Activated CD4-positive, alpha-beta T cell treated with anti-CD3 and anti-CD28 coated beads for 36 hours (primary cell): ENCODE measurements at regions not wholly inside any gene's neighbourhood (a gene's known extent, or its start where the extent isn't known, plus 50 kb on each side); places are given as distances from the start of the nearest gene placed in this dataset.

Experiments
- ATAC-seq: fragments of 200-7000 bp; cut with Tn5 transposase; one replicate; pipeline ENCODE4 v1.10.0; 2021; ENCODE audit warnings: mild to moderate bottlenecking, moderate library complexity
- CTCF ChIA-PET: fragments of 350-600 bp; sonication (Branson Sonifier 250); formaldehyde crosslinking; loops from one replicate; lab custom pipeline; 2021; ENCODE audit warnings: antibody characterized with exemption; lab: Charles Lee
- POLR2A ChIA-PET: fragments of 350-600 bp; sonication (Branson Sonifier 250); formaldehyde crosslinking; loops from one replicate; lab custom pipeline; 2021; ENCODE audit warnings: antibody characterized with exemption, inconsistent platforms; lab: Charles Lee
- DNase-seq: peaks from one replicate; pipeline ENCODE4 v3.0.0-alpha.2; 2020
- H3K27ac Mint-ChIP-seq: one replicate; pipeline ENCODE4 v1.8.0; 2021; ENCODE audit warnings: mixed read lengths
- H3K27me3 Mint-ChIP-seq: one replicate; pipeline ENCODE4 v1.8.0; 2021; ENCODE audit warnings: mixed read lengths
- H3K36me3 Mint-ChIP-seq: one replicate; pipeline ENCODE4 v1.8.0; 2021; ENCODE audit warnings: low read depth, mixed read lengths
- H3K4me1 Mint-ChIP-seq: one replicate; pipeline ENCODE4 v1.8.0; 2021; ENCODE audit warnings: mixed read lengths
- H3K4me3 Mint-ChIP-seq: one replicate; pipeline ENCODE4 v1.8.0; 2021; ENCODE audit warnings: mild to moderate bottlenecking, moderate library complexity, mixed read lengths
- H3K9me3 Mint-ChIP-seq: one replicate; pipeline ENCODE4 v1.8.0; 2021; ENCODE audit warnings: low read depth, mixed read lengths
- intact Hi-C, 2 experiments: fragments of 100-400 bp; cut with DNase I in 1 of 2; cut with micrococcal nuclease in 1 of 2; formaldehyde crosslinking; loops; one replicate each; pipeline versions ENCODE4 v1.14.2 to v1.15.1; 2022 to 2024; cut with DNase I, micrococcal nuclease

DNA sequence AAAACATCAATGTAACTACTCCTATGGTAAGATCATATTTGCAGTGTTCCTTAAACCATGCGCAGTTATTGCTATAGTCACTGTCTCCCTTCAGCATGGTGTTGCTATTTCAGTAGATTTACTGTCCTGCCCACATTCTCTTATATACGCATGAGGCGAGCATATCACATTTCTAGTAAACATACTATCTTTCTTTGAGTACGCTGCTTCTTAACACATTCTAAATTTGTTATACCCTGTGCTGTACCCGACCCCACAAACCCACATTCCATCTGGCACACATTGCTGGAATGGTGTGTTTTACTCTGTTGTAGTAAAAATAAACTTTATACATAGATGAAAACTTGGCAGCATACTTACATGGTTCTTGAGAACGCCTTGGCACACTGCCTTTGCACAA is 163.3 kb downstream of the QPCT start:
- Mint-ChIP-seq H3K36me3 (no peaks in the 10 kb centered on the region), H3K9me3 (no peaks in the 10 kb centered on the region), H3K4me1 (no peaks in the 10 kb centered on the region), H3K4me3 (no peak overlapping the region), H3K27me3 (peaks cover 2% of the 10 kb centered on the region), H3K27ac (no peak overlapping the region)
- POLR2A ChIA-PET = no interaction called here
- DNase-seq (no peak), ATAC-seq (no peak)
- intact Hi-C loops = no loop called here
- CTCF ChIA-PET = interaction anchor here (1.0 kb wide), 1 partner anchor 112 kb away, joined by 3 read pairs; no protein-coding TSS in a partner anchor

DNA sequence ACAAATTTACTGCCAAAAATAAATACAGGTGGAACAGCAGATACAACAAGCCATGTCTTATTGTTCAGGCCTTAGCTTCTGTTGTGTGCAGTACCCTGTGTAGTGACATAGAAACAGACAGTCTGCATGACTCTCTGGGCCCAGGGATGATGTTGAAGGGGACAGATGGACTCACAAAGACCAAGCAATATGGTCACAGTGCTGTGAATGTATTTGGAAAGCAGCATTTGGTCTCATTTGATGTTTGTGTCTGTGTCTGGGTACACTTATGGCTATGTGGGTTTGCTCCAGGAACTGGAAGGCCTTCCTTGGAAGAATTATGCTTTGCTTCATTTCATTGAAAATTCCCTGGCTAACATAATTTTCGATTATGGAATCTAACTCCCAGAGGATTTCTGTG is 158.5 kb downstream of the CDC42EP3 start:
- Mint-ChIP-seq H3K27me3 (no peaks in the 10 kb centered on the region), H3K27ac (no peak overlapping the region), H3K4me1 (no peaks in the 10 kb centered on the region), H3K9me3 (no peaks in the 10 kb centered on the region), H3K4me3 (no peak overlapping the region), H3K36me3 (no peaks in the 10 kb centered on the region)
- DNase-seq (no peak), ATAC-seq (no peak)
- POLR2A ChIA-PET = no interaction called here
- CTCF ChIA-PET = no interaction called here
- intact Hi-C loops = no loop called here

DNA sequence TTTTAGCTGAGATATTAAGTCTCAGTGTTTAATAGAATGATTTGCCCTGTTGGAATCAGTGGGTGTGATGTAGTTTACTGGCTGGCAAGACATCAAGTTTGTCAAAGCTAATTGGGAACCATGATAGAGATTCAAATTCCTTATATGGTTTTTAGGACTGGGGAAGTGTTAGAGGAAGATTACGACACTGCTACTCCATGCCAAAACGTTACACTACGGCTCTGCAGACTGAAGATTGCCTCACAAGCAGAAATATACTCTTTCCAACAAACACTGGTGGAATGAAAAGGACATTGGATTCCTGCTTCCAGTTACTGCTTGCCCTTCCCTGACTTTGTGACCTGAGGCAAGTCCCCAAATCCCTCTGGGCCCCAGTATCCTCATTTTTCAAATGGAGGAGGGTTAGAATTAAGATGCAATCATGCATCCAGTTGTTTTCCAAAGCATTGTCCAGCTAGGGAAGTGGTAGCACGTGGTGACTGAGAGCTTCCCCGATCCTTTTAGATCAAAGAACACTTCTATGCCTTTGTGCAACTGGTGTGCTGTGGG is 147.6 kb downstream of the CDC42EP3 start:
- Mint-ChIP-seq H3K36me3 (no peaks in the 10 kb centered on the region), H3K27ac (no peak overlapping the region)

DNA sequence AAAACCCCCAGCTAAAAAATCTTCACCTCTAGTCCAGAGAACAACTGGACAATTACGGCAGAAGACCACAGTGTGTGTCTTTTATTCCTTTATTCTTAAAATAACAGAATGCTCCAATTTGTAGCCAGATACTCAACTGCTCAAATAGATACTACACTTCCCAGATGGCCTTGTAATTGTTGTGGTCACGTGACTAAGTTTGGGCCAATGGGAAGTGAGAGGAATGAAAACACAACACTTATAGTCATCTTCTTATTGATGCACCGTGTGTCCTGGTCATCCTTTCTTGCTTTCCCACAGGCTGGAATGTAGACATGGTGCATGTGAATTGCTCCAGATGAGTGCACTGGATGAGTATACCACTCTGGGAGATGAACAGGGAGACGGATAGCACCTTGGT is 145.1 kb downstream of the CDC42EP3 start:
- Mint-ChIP-seq H3K36me3 (no peaks in the 10 kb centered on the region), H3K9me3 (no peaks in the 10 kb centered on the region), H3K27ac (no peak overlapping the region), H3K4me3 (no peak overlapping the region), H3K27me3 (no peaks in the 10 kb centered on the region), H3K4me1 (no peaks in the 10 kb centered on the region)
- DNase-seq (no peak), ATAC-seq (no peak)
- POLR2A ChIA-PET = no interaction called here
- CTCF ChIA-PET = no interaction called here
- intact Hi-C loops = no loop called here

More for the DNA sequence above, 147.6 kb downstream of the CDC42EP3 start:
- intact Hi-C loops = loop anchor here in 1 of 2 experiments (2.0 kb wide), 1 partner anchor 21 kb away; no protein-coding TSS in a partner anchor
- Mint-ChIP-seq H3K4me1 (no peaks in the 10 kb centered on the region), H3K9me3 (no peaks in the 10 kb centered on the region), H3K27me3 (no peaks in the 10 kb centered on the region), H3K4me3 (no peak overlapping the region)
- ChIA-PET POLR2A (no interaction called here), CTCF (interaction anchor here (0.6 to 3.0 kb wide), 6 partner anchors 10 to 367 kb away, joined by 3 to 11 read pairs (median 4); no protein-coding TSS in a partner anchor)
- ATAC-seq (no peak), DNase-seq (no peak)

DNA sequence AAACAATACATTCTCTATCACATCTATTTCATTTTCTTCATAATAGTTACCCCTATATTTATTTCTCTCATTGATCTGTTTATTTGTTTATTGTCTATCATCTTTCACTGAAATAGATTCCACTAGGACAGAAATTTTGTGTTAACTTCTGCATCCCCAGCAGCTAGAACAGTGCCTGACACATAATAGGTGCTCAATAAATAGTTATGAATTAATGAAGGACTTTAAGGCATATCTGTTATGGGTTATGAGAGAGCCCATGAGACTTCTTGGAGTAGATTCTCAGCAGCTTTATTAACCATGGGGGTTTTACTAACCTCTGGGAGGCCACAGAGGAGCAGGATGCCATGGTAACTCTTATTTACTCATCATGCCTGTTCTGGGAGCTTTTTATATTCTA is 144.6 kb downstream of the CDC42EP3 start:
- DNase-seq (no peak), ATAC-seq (no peak)
- intact Hi-C loops = no loop called here
- Mint-ChIP-seq H3K9me3 (no peaks in the 10 kb centered on the region), H3K27me3 (no peaks in the 10 kb centered on the region), H3K4me1 (no peaks in the 10 kb centered on the region), H3K4me3 (no peak overlapping the region), H3K27ac (no peak overlapping the region), H3K36me3 (no peaks in the 10 kb centered on the region)
- POLR2A ChIA-PET = no interaction called here
- CTCF ChIA-PET = no interaction called here

DNA sequence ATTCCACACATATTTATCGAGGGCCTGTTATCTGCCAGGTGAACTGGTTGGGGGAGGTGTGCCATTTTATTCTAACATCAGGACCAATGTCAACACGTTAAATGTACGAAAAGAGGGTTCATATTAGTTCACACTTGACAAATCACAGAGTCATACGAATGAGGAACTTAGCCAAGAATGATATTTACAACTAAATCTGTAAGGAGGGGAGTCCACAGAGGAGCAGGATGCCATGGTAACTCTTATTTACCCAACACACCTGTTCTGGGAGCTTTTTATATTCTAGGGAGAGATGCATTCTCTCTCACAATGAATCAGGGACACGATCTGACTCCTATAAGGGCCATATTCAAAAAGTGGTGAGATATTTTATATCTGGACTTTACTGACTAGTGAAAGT is 144.1 kb downstream of the CDC42EP3 start:
- Mint-ChIP-seq H3K9me3 (no peaks in the 10 kb centered on the region), H3K36me3 (no peaks in the 10 kb centered on the region), H3K4me1 (no peaks in the 10 kb centered on the region), H3K27me3 (no peaks in the 10 kb centered on the region), H3K4me3 (no peak overlapping the region), H3K27ac (no peak overlapping the region)
- ChIA-PET CTCF (interaction anchor here (0.6 kb wide), 1 partner anchor 127 kb away, joined by 3 read pairs; no protein-coding TSS in a partner anchor), POLR2A (no interaction called here)
- DNase-seq (no peak), ATAC-seq (no peak)
- intact Hi-C loops = no loop called here

DNA sequence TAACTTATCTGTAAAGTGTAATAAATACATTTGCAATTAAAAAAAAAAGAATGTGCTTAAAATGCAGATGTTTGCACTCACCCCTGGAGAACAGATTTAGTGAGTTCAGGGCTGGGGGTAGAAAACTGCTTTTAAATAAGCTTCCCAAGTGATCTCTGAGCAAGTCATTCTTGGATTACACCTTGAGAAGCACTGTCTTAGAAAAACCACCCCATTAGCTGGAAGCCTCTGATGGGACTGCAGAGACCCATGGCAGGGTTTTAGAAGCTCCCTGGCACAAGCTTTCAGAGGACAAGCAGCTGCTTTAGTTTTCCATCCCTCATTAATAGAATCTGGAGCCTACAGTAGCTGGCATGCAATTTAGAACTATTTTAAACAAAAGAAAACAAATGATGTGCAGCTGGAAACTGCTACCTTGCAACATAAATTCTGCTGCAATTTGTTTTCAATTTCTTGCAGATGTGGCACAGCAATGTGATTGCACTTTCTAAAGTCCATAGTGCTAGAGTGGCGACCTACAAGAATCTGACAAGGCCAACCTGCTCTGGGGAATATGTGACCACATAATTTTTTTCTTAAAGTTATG is 141.5 kb downstream of the CDC42EP3 start:
- no peak overlapping the region for H3K27ac Mint-ChIP-seq
- no peak for ATAC-seq
- no peaks in the 10 kb centered on the region for H3K36me3 Mint-ChIP-seq
- H3K27me3 Mint-ChIP-seq = no peaks in the 10 kb centered on the region
- no peak overlapping the region for H3K4me3 Mint-ChIP-seq
- no peak for DNase-seq
- no peaks in the 10 kb centered on the region for H3K9me3 Mint-ChIP-seq
- intact Hi-C loops = loop anchor here in 1 of 2 experiments (10.0 kb wide), 1 partner anchor 115 kb away; no protein-coding TSS in a partner anchor
- ChIA-PET CTCF (interaction anchor here (0.7 to 2.0 kb wide), 3 partner anchors 9 to 129 kb away, joined by 3 to 8 read pairs (median 4); no protein-coding TSS in a partner anchor), POLR2A (interaction anchor here (0.7 kb wide), 1 partner anchor 419 kb away, joined by 4 read pairs; no protein-coding TSS in a partner anchor)
- no peaks in the 10 kb centered on the region for H3K4me1 Mint-ChIP-seq

DNA sequence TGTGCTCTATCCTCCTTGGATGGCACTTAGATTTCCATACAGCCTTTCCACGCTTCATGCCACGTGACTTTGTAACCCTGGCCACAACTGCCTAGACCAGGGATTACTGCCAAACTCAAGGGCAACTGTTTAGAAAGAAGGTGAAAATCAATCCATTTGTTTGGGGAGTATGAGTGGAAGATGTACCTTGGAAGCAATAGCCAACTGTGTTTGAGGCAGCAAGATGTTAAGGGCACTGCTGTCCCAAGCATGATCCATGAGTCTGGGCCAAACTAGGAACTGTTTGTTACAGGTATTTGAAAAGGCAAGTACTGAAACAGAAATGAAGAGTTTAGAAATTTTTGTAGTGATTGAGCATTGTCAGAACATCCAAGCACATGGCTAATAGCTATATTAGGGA is 138.9 kb downstream of the CDC42EP3 start:
- Mint-ChIP-seq H3K27me3 (no peaks in the 10 kb centered on the region), H3K27ac (no peak overlapping the region), H3K9me3 (no peaks in the 10 kb centered on the region), H3K36me3 (no peaks in the 10 kb centered on the region), H3K4me3 (no peak overlapping the region), H3K4me1 (peaks cover 2% of the 10 kb centered on the region)
- intact Hi-C loops = loop anchor here in 1 of 2 experiments (10.0 kb wide), 1 partner anchor 118 kb away; no protein-coding TSS in a partner anchor
- ATAC-seq = no peak
- ChIA-PET POLR2A (no interaction called here), CTCF (interaction anchor here (1.0 kb wide), 1 partner anchor 345 kb away, joined by 5 read pairs; no protein-coding TSS in a partner anchor)
- DNase-seq = no peak

DNA sequence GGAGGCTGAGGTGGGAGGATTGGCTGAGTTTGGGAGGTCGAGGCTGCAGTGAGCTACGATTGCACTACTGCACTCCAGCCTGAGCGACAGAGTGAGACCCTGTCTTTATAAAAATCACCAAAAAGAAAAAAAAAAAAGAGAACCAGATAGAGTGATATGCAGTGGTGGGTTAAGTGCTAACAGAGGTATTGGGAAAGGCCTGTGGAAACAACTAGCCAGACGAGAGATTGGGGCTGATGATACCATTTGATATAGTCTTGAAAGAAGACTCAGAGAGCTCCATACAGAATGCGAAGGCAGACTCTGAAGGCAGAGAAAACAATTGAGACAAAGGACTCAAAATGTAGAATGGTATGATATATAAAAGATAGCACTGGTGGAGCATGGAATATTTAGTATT is 134.1 kb downstream of the CDC42EP3 start:
- ChIA-PET POLR2A (no interaction called here), CTCF (interaction anchor here (0.6 to 4.4 kb wide), 4 partner anchors 11 to 340 kb away, joined by 3 to 18 read pairs (median 4); no protein-coding TSS in a partner anchor)
- intact Hi-C loops = loop anchor here (2.0 to 10.0 kb wide), 3 partner anchors 123 to 270 kb away; no protein-coding TSS in a partner anchor
- Mint-ChIP-seq H3K27me3 (no peaks in the 10 kb centered on the region), H3K4me1 (peaks cover 2% of the 10 kb centered on the region), H3K27ac (no peak overlapping the region), H3K36me3 (no peaks in the 10 kb centered on the region), H3K4me3 (no peak overlapping the region), H3K9me3 (peaks cover 2% of the 10 kb centered on the region)
- DNase-seq (no peak), ATAC-seq (no peak)

DNA sequence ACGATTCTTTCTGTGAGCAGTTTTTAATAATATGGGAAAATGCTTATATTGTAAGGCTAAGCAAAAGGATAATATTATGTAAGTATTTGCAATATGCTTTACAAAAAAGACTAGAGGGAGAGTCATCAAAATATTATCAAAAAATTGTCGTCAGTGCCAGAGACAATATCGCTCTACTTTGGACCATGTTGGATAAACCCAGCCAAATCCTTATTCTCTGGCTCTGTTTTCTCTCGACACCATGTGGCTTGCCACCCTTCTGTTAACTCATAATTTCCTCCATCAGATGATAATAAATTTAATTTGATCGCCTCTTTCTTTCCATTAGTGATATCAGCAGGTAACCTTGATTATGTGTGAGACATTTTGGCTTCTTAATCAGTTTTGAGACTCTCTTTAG is 129.9 kb downstream of the CDC42EP3 start:
- H3K9me3 Mint-ChIP-seq = peaks cover 2% of the 10 kb centered on the region
- no peaks in the 10 kb centered on the region for H3K27me3 Mint-ChIP-seq
- CTCF ChIA-PET = interaction anchor here (0.7 to 1.8 kb wide), 3 partner anchors 120 to 335 kb away, joined by 3 to 6 read pairs (median 4); no protein-coding TSS in a partner anchor
- no peaks in the 10 kb centered on the region for H3K4me1 Mint-ChIP-seq
- ATAC-seq = no peak
- no peaks in the 10 kb centered on the region for H3K36me3 Mint-ChIP-seq
- H3K27ac Mint-ChIP-seq = no peak overlapping the region
- DNase-seq = no peak
- intact Hi-C loops = no loop called here
- POLR2A ChIA-PET = no interaction called here
- no peak overlapping the region for H3K4me3 Mint-ChIP-seq

DNA sequence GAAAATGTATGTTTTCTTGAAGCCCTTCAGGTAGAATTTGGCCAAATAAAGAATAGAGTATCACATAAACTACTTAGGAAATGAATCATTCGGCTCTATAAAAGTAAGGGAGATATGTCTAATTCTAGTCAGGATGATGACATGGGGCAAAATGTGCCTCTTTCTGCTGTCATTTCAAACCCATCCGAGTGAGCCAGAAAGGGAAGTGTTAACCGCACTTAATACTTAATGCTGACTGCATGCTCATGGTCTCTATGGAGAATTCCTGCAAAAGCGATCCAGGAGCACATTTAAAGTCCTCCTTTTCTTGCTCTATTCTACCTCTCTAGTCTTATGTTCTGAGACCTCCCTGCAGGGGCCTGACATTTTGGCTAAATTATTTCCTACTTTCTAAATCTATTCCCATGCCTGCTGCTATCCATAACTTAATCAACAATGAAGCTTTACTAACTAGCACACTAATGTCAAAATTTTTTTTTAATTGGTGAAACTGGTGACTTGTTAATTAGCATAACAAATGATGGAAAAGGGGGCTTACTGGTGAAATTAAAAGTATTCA is 127.4 kb downstream of the CDC42EP3 start:
- ATAC-seq = no peak
- Mint-ChIP-seq H3K27ac (no peak overlapping the region), H3K27me3 (no peaks in the 10 kb centered on the region), H3K36me3 (no peaks in the 10 kb centered on the region), H3K9me3 (peaks cover 2% of the 10 kb centered on the region), H3K4me1 (no peaks in the 10 kb centered on the region), H3K4me3 (no peak overlapping the region)
- CTCF ChIA-PET = interaction anchor here (1.0 kb wide), 1 partner anchor 148 kb away, joined by 4 read pairs; no protein-coding TSS in a partner anchor
- intact Hi-C loops = loop anchor here in 1 of 2 experiments (2.0 kb wide), 1 partner anchor 19 kb away; no protein-coding TSS in a partner anchor
- POLR2A ChIA-PET = no interaction called here
- no peak for DNase-seq
